ENCODE measurements at regions not wholly inside any gene's neighbourhood (a gene's known extent, or its start where the extent isn't known, plus 50 kb on each side); places are given as distances from the start of the nearest gene placed in this dataset.

DNA sequence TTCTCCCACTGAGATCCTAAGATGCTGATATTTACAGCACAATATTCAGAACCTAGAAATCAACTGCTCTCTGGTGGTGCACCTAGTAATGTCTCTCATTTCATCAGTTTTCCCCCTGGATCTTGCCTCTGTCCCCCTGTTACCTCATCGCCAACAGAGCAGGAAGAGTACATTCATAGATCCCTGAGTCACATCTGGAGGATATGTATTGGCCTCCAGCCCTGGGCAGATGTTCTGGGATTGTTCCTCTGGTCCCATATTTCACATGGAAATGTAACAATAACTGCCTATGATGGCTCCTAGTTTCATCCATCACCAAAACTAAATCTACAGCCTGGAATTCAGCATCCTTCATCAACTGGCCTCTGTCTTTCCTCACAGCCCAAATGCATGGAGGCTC, 278.8 kb upstream of the SLC14A2 start:
- H3K4me1 ChIP-seq (ENCODE audit: insufficient read depth, poor library complexity, severe bottlenecking): peaks cover 40% of the 10 kb centered on the region
- no peaks in the 10 kb centered on the region for H3K36me3 ChIP-seq (ENCODE audit: low read depth)
- H3K27me3 ChIP-seq (ENCODE audit: insufficient read depth, poor library complexity, severe bottlenecking): no peaks in the 10 kb centered on the region
- H3K4me3 ChIP-seq (ENCODE audit: severe bottlenecking): no peak overlapping the region
- TF ChIP-seq, protein P1, sequence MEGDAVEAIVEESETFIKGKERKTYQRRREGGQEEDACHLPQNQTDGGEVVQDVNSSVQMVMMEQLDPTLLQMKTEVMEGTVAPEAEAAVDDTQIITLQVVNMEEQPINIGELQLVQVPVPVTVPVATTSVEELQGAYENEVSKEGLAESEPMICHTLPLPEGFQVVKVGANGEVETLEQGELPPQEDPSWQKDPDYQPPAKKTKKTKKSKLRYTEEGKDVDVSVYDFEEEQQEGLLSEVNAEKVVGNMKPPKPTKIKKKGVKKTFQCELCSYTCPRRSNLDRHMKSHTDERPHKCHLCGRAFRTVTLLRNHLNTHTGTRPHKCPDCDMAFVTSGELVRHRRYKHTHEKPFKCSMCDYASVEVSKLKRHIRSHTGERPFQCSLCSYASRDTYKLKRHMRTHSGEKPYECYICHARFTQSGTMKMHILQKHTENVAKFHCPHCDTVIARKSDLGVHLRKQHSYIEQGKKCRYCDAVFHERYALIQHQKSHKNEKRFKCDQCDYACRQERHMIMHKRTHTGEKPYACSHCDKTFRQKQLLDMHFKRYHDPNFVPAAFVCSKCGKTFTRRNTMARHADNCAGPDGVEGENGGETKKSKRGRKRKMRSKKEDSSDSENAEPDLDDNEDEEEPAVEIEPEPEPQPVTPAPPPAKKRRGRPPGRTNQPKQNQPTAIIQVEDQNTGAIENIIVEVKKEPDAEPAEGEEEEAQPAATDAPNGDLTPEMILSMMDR (IDR thresholded peaks at IDR 0.05; ENCODE audit: poor library complexity, severe bottlenecking): no peak
- H3K9me3 ChIP-seq (ENCODE audit: severe bottlenecking): no peaks in the 10 kb centered on the region
- H3K27ac ChIP-seq (ENCODE audit: poor library complexity, severe bottlenecking): no peak overlapping the region
- no peak for ATAC-seq (ENCODE audit: low read depth)
- DNase-seq (ENCODE audit: low spot score): no peak

DNA sequence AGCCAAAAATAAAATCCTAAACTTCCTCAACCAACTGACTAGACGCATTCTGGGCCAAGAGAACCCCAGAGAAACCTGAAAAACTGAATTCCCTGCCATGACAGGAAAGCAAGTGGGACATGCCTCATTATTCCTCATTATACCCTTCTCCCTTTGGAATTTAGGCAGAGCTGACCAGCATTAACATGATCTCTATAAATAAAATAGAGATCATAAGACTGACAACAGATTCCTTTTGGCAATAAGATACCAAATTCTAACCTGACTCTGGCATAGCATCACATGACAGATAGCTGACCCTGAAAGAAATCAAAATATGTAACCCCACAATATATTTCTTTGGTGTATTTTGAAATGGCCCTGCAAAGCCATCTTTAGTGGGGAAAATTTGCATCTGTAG, 277.8 kb upstream of the SLC14A2 start:
- ATAC-seq (ENCODE audit: low read depth) (no peak), DNase-seq (ENCODE audit: low spot score) (no peak)
- Histone ChIP-seq H3K4me1 (ENCODE audit: insufficient read depth, poor library complexity, severe bottlenecking) (peaks cover 40% of the 10 kb centered on the region), H3K27me3 (ENCODE audit: insufficient read depth, poor library complexity, severe bottlenecking) (no peaks in the 10 kb centered on the region), H3K36me3 (ENCODE audit: low read depth) (no peaks in the 10 kb centered on the region), H3K4me3 (ENCODE audit: severe bottlenecking) (no peak overlapping the region), H3K9me3 (ENCODE audit: severe bottlenecking) (no peaks in the 10 kb centered on the region), H3K27ac (ENCODE audit: poor library complexity, severe bottlenecking) (no peak overlapping the region)
- TF ChIP-seq, protein P1 (IDR thresholded peaks at IDR 0.05; ENCODE audit: poor library complexity, severe bottlenecking): no peak

DNA sequence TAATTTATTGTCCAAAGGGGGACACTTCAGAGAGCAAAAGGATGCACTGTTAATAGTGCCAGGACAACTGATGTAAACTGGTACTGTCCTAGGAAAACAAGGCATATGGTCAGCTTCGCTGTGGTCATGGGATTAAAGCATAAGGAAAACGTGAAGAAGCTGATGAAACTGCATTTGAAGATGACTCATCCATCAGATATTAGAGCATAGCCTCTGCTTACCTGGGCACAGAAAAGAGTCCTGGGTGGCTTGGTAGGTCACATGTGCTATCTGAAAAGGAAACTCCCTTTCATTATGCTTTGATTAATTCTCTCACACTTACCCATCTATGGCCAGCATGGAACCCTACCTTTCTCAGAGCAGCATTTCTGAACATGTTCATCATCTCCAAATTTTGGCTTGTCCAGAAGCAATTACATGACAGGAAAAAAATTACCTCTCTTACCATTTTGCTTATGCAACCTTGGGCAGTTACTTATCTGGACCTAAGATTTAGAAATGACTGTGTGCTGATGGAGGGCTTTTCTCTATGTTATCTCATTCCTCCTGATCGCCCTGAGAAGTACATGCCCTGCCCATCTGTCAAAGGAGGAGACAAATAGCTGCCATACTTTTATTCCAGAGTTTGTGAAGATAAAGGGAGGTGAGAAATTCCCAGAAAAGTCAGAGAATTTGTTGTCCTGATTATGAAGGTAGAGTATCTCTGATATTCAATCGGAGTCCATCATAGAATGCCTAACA, 275.3 kb upstream of the SLC14A2 start:
- H3K27me3 ChIP-seq (ENCODE audit: insufficient read depth, poor library complexity, severe bottlenecking): no peaks in the 10 kb centered on the region
- no peak overlapping the region for H3K4me3 ChIP-seq (ENCODE audit: severe bottlenecking)
- TF ChIP-seq, protein P1 (IDR thresholded peaks at IDR 0.05; ENCODE audit: poor library complexity, severe bottlenecking): no peak
- DNase-seq (ENCODE audit: low spot score) (no peak), ATAC-seq (ENCODE audit: low read depth) (peak; percentile 50; the same call in 2 of the 3 replicates)
- H3K4me1 ChIP-seq (ENCODE audit: insufficient read depth, poor library complexity, severe bottlenecking): peaks cover 32% of the 10 kb centered on the region
- H3K36me3 ChIP-seq (ENCODE audit: low read depth): no peaks in the 10 kb centered on the region
- no peaks in the 10 kb centered on the region for H3K9me3 ChIP-seq (ENCODE audit: severe bottlenecking)
- peak overlapping the region; percentile 18 for H3K27ac ChIP-seq (ENCODE audit: poor library complexity, severe bottlenecking)

DNA sequence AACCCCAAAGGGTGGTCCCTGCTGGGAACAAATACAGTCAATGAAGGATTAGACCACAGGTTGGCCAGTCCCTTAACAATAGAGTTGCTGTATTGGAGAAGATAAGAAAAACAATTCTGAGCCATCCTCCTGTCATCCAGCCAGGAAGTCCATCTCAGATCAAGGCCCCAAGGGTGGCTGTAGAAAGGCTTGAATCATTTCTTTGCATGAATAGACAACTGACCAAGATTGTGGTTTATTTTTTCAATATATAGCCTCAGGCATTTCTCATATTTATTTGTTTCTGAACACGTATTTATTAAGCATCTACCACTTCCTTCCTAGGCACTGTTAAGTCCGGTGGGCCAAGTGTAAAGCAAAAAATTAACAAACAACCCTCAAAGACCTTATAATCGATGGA, 274.4 kb upstream of the SLC14A2 start:
- H3K27ac ChIP-seq (ENCODE audit: poor library complexity, severe bottlenecking): peak overlapping the region; percentile 18
- no peaks in the 10 kb centered on the region for H3K36me3 ChIP-seq (ENCODE audit: low read depth)
- no peaks in the 10 kb centered on the region for H3K9me3 ChIP-seq (ENCODE audit: severe bottlenecking)
- DNase-seq (ENCODE audit: low spot score): no peak
- H3K4me3 ChIP-seq (ENCODE audit: severe bottlenecking): no peak overlapping the region
- peak; percentile 73 for ATAC-seq (ENCODE audit: low read depth)
- H3K27me3 ChIP-seq (ENCODE audit: insufficient read depth, poor library complexity, severe bottlenecking): no peaks in the 10 kb centered on the region
- TF ChIP-seq, protein P1 (IDR thresholded peaks at IDR 0.05; ENCODE audit: poor library complexity, severe bottlenecking): no peak
- H3K4me1 ChIP-seq (ENCODE audit: insufficient read depth, poor library complexity, severe bottlenecking): peaks cover 23% of the 10 kb centered on the region

DNA sequence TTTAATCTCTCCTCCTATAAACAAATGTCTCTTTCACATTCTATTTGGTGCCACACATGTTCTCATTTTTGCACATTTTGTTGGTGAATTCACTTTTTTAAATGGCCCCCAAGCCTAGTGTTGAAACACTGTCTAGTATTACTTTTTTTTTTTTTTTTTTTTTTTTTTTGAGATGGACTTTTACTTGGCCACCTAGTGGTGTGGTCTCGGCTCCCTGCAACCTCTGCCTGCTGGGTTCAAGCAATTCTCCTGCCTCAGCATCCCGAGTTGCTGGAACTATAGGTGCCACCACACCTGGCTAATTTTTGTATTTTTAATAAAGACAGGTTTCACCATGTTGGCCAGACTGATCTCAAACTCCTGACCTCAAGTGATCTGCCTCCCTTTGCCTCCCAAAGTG, 273.8 kb upstream of the SLC14A2 start:
- Histone ChIP-seq H3K27me3 (ENCODE audit: insufficient read depth, poor library complexity, severe bottlenecking) (no peaks in the 10 kb centered on the region), H3K27ac (ENCODE audit: poor library complexity, severe bottlenecking) (no peak overlapping the region), H3K4me1 (ENCODE audit: insufficient read depth, poor library complexity, severe bottlenecking) (peaks cover 17% of the 10 kb centered on the region), H3K36me3 (ENCODE audit: low read depth) (no peaks in the 10 kb centered on the region), H3K9me3 (ENCODE audit: severe bottlenecking) (no peaks in the 10 kb centered on the region), H3K4me3 (ENCODE audit: severe bottlenecking) (no peak overlapping the region)
- ATAC-seq (ENCODE audit: low read depth): no peak
- no peak for DNase-seq (ENCODE audit: low spot score)
- TF ChIP-seq, protein P1 (IDR thresholded peaks at IDR 0.05; ENCODE audit: poor library complexity, severe bottlenecking): no peak
